ENCODE measurements at regions not wholly inside any gene's neighbourhood (a gene's known extent, or its start where the extent isn't known, plus 50 kb on each side); places are given as distances from the start of the nearest gene placed in this dataset.

DNA sequence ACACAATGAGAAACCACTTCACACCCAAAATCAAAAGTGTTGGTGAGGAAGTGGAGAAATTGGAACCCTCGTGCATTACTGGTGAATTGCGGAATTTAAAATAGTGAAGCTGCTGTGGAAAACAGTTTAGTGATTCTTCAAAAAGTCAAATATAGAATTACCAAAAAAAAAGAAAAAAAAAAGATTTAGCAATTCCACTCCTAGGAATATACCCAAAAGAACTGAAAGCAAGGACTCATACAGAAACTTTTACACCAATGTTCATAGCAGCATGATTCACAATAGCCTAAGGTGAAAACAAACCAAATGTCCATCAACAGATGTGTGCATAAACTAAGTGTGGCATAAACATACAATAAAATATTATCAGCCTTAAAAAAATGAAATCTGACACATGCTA lies 364.3 kb upstream of the FAM241A start:
- TF ChIP-seq, protein P1, sequence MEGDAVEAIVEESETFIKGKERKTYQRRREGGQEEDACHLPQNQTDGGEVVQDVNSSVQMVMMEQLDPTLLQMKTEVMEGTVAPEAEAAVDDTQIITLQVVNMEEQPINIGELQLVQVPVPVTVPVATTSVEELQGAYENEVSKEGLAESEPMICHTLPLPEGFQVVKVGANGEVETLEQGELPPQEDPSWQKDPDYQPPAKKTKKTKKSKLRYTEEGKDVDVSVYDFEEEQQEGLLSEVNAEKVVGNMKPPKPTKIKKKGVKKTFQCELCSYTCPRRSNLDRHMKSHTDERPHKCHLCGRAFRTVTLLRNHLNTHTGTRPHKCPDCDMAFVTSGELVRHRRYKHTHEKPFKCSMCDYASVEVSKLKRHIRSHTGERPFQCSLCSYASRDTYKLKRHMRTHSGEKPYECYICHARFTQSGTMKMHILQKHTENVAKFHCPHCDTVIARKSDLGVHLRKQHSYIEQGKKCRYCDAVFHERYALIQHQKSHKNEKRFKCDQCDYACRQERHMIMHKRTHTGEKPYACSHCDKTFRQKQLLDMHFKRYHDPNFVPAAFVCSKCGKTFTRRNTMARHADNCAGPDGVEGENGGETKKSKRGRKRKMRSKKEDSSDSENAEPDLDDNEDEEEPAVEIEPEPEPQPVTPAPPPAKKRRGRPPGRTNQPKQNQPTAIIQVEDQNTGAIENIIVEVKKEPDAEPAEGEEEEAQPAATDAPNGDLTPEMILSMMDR (IDR thresholded peaks at IDR 0.05; ENCODE audit: low read depth, low read length): no peak
- Histone ChIP-seq H3K27ac (no peak overlapping the region), H3K4me3 (ENCODE audit: low read depth, low read length) (no peak overlapping the region), H3K9me3 (ENCODE audit: severe bottlenecking) (no peaks in the 10 kb centered on the region), H3K27me3 (ENCODE audit: insufficient read depth, low read depth, severe bottlenecking) (no peaks in the 10 kb centered on the region), H3K36me3 (no peaks in the 10 kb centered on the region)
- DNase-seq: no peak

GRCh38 chr4:111781611-111782010 lies 363.6 kb upstream of the FAM241A start:
- no peak for DNase-seq
- Histone ChIP-seq H3K9me3 (ENCODE audit: severe bottlenecking) (no peaks in the 10 kb centered on the region), H3K27ac (no peak overlapping the region), H3K4me3 (ENCODE audit: low read depth, low read length) (no peak overlapping the region), H3K27me3 (ENCODE audit: insufficient read depth, low read depth, severe bottlenecking) (peaks cover under 1% of the 10 kb centered on the region), H3K36me3 (no peaks in the 10 kb centered on the region)
- TF ChIP-seq, protein P1 (IDR thresholded peaks at IDR 0.05; ENCODE audit: low read depth, low read length): no peak

- Histone ChIP-seq H3K4me3 (ENCODE audit: low read depth, low read length) (peak overlapping the region; percentile 8; the same call in 1 of the 2 replicates), H3K27me3 (ENCODE audit: insufficient read depth, low read depth, severe bottlenecking) (peaks cover 17% of the 10 kb centered on the region), H3K9me3 (ENCODE audit: severe bottlenecking) (no peaks in the 10 kb centered on the region)
These were observed 357.2 kb upstream of the FAM241A start for GRCh38 chr4:111788099-111788498.

DNA sequence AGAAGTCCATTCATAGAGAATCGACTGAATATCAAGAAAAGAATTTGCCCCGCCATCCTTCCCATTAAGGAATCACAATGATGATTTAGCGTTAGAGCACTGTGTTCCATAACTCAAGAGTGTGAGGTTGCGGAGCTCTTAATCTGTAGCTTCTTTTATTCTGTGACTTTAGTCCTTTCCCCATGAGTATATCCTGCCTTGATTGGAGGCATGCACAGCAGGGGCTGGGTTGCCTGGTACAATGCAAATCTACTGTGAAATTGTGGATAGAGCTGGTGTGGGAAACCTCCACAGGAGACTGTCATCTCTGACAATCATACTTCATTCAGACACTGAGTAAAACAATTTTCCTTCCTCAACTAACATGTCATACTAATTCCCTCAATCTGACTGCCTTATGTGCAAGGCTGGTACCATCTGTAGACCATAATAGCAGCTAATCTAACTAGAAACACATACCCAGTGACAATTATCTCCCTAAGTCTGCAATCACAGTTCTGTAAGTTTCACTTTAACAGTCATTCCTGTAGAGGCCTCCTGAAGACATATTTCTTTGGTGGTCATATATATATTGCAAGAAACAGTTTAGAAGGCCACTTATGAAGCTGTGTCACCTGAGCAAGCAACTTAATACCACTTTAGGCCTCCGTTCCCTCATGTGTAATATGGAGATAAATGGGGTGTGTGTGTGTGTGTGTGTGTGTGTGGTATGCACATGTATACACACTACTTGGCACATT lies 355.2 kb upstream of the FAM241A start:
- no peak for DNase-seq
- no peak overlapping the region for H3K27ac ChIP-seq
- TF ChIP-seq, protein P1 (IDR thresholded peaks at IDR 0.05; ENCODE audit: low read depth, low read length): no peak
- no peaks in the 10 kb centered on the region for H3K9me3 ChIP-seq (ENCODE audit: severe bottlenecking)
- H3K36me3 ChIP-seq: no peaks in the 10 kb centered on the region
- H3K27me3 ChIP-seq (ENCODE audit: insufficient read depth, low read depth, severe bottlenecking): peaks cover 17% of the 10 kb centered on the region
- no peak overlapping the region for H3K4me3 ChIP-seq (ENCODE audit: low read depth, low read length)

More at GRCh38 chr4:111788099-111788498, 357.2 kb upstream of the FAM241A start:
- peak; percentile 94 for DNase-seq
- Histone ChIP-seq H3K36me3 (no peaks in the 10 kb centered on the region), H3K27ac (no peak overlapping the region)
- TF ChIP-seq, protein P1 (IDR thresholded peaks at IDR 0.05; ENCODE audit: low read depth, low read length): no peak

GRCh38 chr4:111792632-111793031 lies 352.6 kb upstream of the FAM241A start:
- H3K36me3 ChIP-seq: no peaks in the 10 kb centered on the region
- H3K9me3 ChIP-seq (ENCODE audit: severe bottlenecking): no peaks in the 10 kb centered on the region
- DNase-seq: no peak
- TF ChIP-seq, protein P1 (IDR thresholded peaks at IDR 0.05; ENCODE audit: low read depth, low read length): no peak
- H3K4me3 ChIP-seq (ENCODE audit: low read depth, low read length): no peak overlapping the region
- no peak overlapping the region for H3K27ac ChIP-seq
- H3K27me3 ChIP-seq (ENCODE audit: insufficient read depth, low read depth, severe bottlenecking): peaks cover 9% of the 10 kb centered on the region

All from WERI-Rb-1 (cell line).